ENCODE measurements at regions not wholly inside any gene's neighbourhood (a gene's known extent, or its start where the extent isn't known, plus 50 kb on each side); places are given as distances from the start of the nearest gene placed in this dataset.

DNA sequence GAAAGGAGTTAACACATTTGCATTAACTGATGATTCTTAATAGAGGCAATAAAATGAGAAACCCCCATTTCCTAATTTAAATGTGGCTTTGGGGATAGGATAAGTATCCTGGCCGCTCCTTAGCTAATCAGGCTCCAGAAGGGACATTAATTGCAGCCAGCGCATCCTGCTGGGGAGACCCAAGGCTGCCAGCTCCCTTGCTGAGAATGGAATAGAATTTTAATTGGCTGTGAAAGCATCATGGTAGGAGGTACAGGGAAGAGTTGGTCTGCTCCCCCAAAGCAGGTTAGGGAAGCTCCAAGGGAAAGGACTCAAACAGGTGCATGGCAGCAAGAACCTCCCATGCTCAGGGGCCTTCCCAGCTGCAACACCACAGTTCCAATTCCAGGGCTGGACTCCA, 71.4 kb downstream of the MARCHF4 start:
- TF ChIP-seq, protein P1, sequence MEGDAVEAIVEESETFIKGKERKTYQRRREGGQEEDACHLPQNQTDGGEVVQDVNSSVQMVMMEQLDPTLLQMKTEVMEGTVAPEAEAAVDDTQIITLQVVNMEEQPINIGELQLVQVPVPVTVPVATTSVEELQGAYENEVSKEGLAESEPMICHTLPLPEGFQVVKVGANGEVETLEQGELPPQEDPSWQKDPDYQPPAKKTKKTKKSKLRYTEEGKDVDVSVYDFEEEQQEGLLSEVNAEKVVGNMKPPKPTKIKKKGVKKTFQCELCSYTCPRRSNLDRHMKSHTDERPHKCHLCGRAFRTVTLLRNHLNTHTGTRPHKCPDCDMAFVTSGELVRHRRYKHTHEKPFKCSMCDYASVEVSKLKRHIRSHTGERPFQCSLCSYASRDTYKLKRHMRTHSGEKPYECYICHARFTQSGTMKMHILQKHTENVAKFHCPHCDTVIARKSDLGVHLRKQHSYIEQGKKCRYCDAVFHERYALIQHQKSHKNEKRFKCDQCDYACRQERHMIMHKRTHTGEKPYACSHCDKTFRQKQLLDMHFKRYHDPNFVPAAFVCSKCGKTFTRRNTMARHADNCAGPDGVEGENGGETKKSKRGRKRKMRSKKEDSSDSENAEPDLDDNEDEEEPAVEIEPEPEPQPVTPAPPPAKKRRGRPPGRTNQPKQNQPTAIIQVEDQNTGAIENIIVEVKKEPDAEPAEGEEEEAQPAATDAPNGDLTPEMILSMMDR (optimal IDR thresholded peaks at IDR 0.05 in 1 of 3, IDR thresholded peaks at IDR 0.05 in 1 of 3, conservative IDR thresholded peaks at IDR 0.05 in 1 of 3; ENCODE audit: extremely low read depth in 1 of 3, insufficient read depth in 2 of 3, low read length in 3 of 3): no peak
- TF ChIP-seq EZH2 (IDR thresholded peaks at IDR 0.05; ENCODE audit: low read length): no peak

All from keratinocyte (primary cell).